Fibroblast of skin of back (primary cell): ENCODE measurements at regions not wholly inside any gene's neighbourhood (a gene's known extent, or its start where the extent isn't known, plus 50 kb on each side); places are given as distances from the start of the nearest gene placed in this dataset.

Experiments used
- DNase-seq: peaks from one replicate; pipeline ENCODE4 v3.0.0-alpha.2; 2013

- DNase-seq = peak; percentile 73
Observed at GRCh38 chr10:3292636-3293035, 120.1 kb upstream of the PITRM1 start.

GRCh38 chr10:3290550-3290949 lies 118.0 kb upstream of the PITRM1 start:
- no peak for DNase-seq

- DNase-seq = no peak
Observed at GRCh38 chr10:3287572-3288445, 115.2 kb upstream of the PITRM1 start.

GRCh38 chr10:3282674-3283017 lies 110.1 kb upstream of the PITRM1 start:
- DNase-seq = no peak

- DNase-seq = no peak
Observed at GRCh38 chr10:3281941-3282673, 109.5 kb upstream of the PITRM1 start.

GRCh38 chr10:3278771-3279170 lies 106.2 kb upstream of the PITRM1 start:
- DNase-seq = no peak

GRCh38 chr10:3277566-3277965 lies 105.0 kb upstream of the PITRM1 start:
- DNase-seq = no peak

- no peak for DNase-seq
Observed at GRCh38 chr10:3274414-3274813, 101.8 kb upstream of the PITRM1 start.

- no peak for DNase-seq
Observed at GRCh38 chr10:3273966-3274365, 101.4 kb upstream of the PITRM1 start.

GRCh38 chr10:3272300-3272699 lies 99.7 kb upstream of the PITRM1 start:
- no peak for DNase-seq

GRCh38 chr10:3271354-3272115 lies 99.0 kb upstream of the PITRM1 start:
- DNase-seq = no peak

- DNase-seq = no peak
Observed at GRCh38 chr10:3270577-3271316, 98.2 kb upstream of the PITRM1 start.

GRCh38 chr10:3268025-3268424 lies 95.4 kb upstream of the PITRM1 start:
- DNase-seq = no peak

- DNase-seq = peak; percentile 56
Observed at GRCh38 chr10:3265088-3265487, 92.5 kb upstream of the PITRM1 start.

- DNase-seq = no peak
Observed at GRCh38 chr10:3264161-3264761, 91.7 kb upstream of the PITRM1 start.

- no peak for DNase-seq
Observed at GRCh38 chr10:3263747-3264146, 91.2 kb upstream of the PITRM1 start.

- DNase-seq = no peak
Observed at GRCh38 chr10:3263082-3263481, 90.5 kb upstream of the PITRM1 start.

- no peak for DNase-seq
Observed at GRCh38 chr10:3261921-3262320, 89.3 kb upstream of the PITRM1 start.

- no peak for DNase-seq
Observed at GRCh38 chr10:3260066-3260834, 87.7 kb upstream of the PITRM1 start.

- no peak for DNase-seq
Observed at GRCh38 chr10:3259499-3259898, 86.9 kb upstream of the PITRM1 start.

GRCh38 chr10:3258394-3258793 lies 85.8 kb upstream of the PITRM1 start:
- DNase-seq = peak; percentile 34
